ENCODE measurements at regions not wholly inside any gene's neighbourhood (a gene's known extent, or its start where the extent isn't known, plus 50 kb on each side); places are given as distances from the start of the nearest gene placed in this dataset.
"Not testable (repeated sequence)": the region's sequence is repeated elsewhere in the genome, so short reads cannot be mapped to it uniquely, and the experiment has no call there.

- H2AFZ ChIP-seq (ENCODE audit: low read length); DNase-seq (ENCODE audit: low read depth in 2 of 2); H3K27me3 ChIP-seq (ENCODE audit: control insufficient read depth, insufficient read depth, low read length); H3K4me2 ChIP-seq (ENCODE audit: extremely low read depth, insufficient read depth, low read length); H3K79me2 ChIP-seq (ENCODE audit: control insufficient read depth, insufficient read depth, low read length); H3K4me1 ChIP-seq (ENCODE audit: control insufficient read depth, extremely low read depth, insufficient read depth, low read length); H3K27ac ChIP-seq (ENCODE audit: insufficient read depth, low read length); H3K9me3 ChIP-seq (ENCODE audit: control insufficient read depth, insufficient read depth, low read depth, low read length); H3K36me3 ChIP-seq (ENCODE audit: control insufficient read depth, insufficient read depth, low read length); H4K20me1 ChIP-seq (ENCODE audit: control insufficient read depth, extremely low read depth, insufficient read depth, low read length); H3K9ac ChIP-seq (ENCODE audit: insufficient read depth, low read length): not testable (repeated sequence)
- H3K4me3 ChIP-seq (replicated peaks in 1 of 4; ENCODE audit: control extremely low read depth in 1 of 4, insufficient read depth in 1 of 4, low read depth in 3 of 4, low read length in 4 of 4) = peak overlapping the region in 1 of 4 experiments; percentile 49
Observed at GRCh38 chr7:65508581-65509367, 135.1 kb downstream of the ZNF92 start.

- no peak overlapping the region for H3K27ac ChIP-seq (ENCODE audit: insufficient read depth, low read length)
- no peaks in the 10 kb centered on the region for H4K20me1 ChIP-seq (ENCODE audit: control insufficient read depth, extremely low read depth, insufficient read depth, low read length)
- no peak for TF ChIP-seq CTCF (conservative IDR thresholded peaks at IDR 0.05 in 1 of 2, IDR thresholded peaks at IDR 0.05 in 1 of 2; ENCODE audit: low read depth in 1 of 2, low read length in 2 of 2)
- TF ChIP-seq EZH2 (IDR thresholded peaks at IDR 0.05; ENCODE audit: low read length, missing control alignments) = peak; percentile 98
- peak overlapping the region in 2 of 4 experiments; percentile 33 to 49 for H3K4me3 ChIP-seq (replicated peaks in 1 of 4; ENCODE audit: control extremely low read depth in 1 of 4, insufficient read depth in 1 of 4, low read depth in 3 of 4, low read length in 4 of 4)
- H3K4me2 ChIP-seq (ENCODE audit: extremely low read depth, insufficient read depth, low read length) = no peak overlapping the region
- peak in 1 of 2 donors; percentile 1 for DNase-seq (ENCODE audit: low read depth in 2 of 2)
- no peaks in the 10 kb centered on the region for H3K4me1 ChIP-seq (ENCODE audit: control insufficient read depth, extremely low read depth, insufficient read depth, low read length)
- H2AFZ ChIP-seq (ENCODE audit: low read length) = no peak overlapping the region
- H3K9ac ChIP-seq (ENCODE audit: insufficient read depth, low read length) = no peak overlapping the region
- no peaks in the 10 kb centered on the region for H3K9me3 ChIP-seq (ENCODE audit: control insufficient read depth, insufficient read depth, low read depth, low read length)
- no peaks in the 10 kb centered on the region for H3K27me3 ChIP-seq (ENCODE audit: control insufficient read depth, insufficient read depth, low read length)
- no peaks in the 10 kb centered on the region for H3K79me2 ChIP-seq (ENCODE audit: control insufficient read depth, insufficient read depth, low read length)
- H3K36me3 ChIP-seq (ENCODE audit: control insufficient read depth, insufficient read depth, low read length) = no peaks in the 10 kb centered on the region
Observed at GRCh38 chr7:65509368-65510186, 135.9 kb downstream of the ZNF92 start.

GRCh38 chr7:65510187-65510538 lies 136.5 kb downstream of the ZNF92 start:
- not testable (repeated sequence) for H3K4me1 ChIP-seq (ENCODE audit: control insufficient read depth, extremely low read depth, insufficient read depth, low read length); H3K79me2 ChIP-seq (ENCODE audit: control insufficient read depth, insufficient read depth, low read length); H2AFZ ChIP-seq (ENCODE audit: low read length); H3K9me3 ChIP-seq (ENCODE audit: control insufficient read depth, insufficient read depth, low read depth, low read length); H3K4me2 ChIP-seq (ENCODE audit: extremely low read depth, insufficient read depth, low read length); H4K20me1 ChIP-seq (ENCODE audit: control insufficient read depth, extremely low read depth, insufficient read depth, low read length); DNase-seq (ENCODE audit: low read depth in 2 of 2); H3K27ac ChIP-seq (ENCODE audit: insufficient read depth, low read length); H3K9ac ChIP-seq (ENCODE audit: insufficient read depth, low read length); H3K36me3 ChIP-seq (ENCODE audit: control insufficient read depth, insufficient read depth, low read length); H3K27me3 ChIP-seq (ENCODE audit: control insufficient read depth, insufficient read depth, low read length)
- peak; percentile 24 for TF ChIP-seq EZH2 (IDR thresholded peaks at IDR 0.05; ENCODE audit: low read length, missing control alignments)
- peak overlapping the region in 2 of 4 experiments; percentile 33 to 49 for H3K4me3 ChIP-seq (replicated peaks in 1 of 4; ENCODE audit: control extremely low read depth in 1 of 4, insufficient read depth in 1 of 4, low read depth in 3 of 4, low read length in 4 of 4)

GRCh38 chr7:65519751-65520150 lies 146.1 kb downstream of the ZNF92 start:
- not testable (repeated sequence) for H3K4me3 ChIP-seq (replicated peaks in 1 of 4; ENCODE audit: control extremely low read depth in 1 of 4, insufficient read depth in 1 of 4, low read depth in 3 of 4, low read length in 4 of 4); H3K4me2 ChIP-seq (ENCODE audit: extremely low read depth, insufficient read depth, low read length); H3K4me1 ChIP-seq (ENCODE audit: control insufficient read depth, extremely low read depth, insufficient read depth, low read length); H3K9ac ChIP-seq (ENCODE audit: insufficient read depth, low read length); H3K36me3 ChIP-seq (ENCODE audit: control insufficient read depth, insufficient read depth, low read length); H3K27me3 ChIP-seq (ENCODE audit: control insufficient read depth, insufficient read depth, low read length); DNase-seq (ENCODE audit: low read depth in 2 of 2); H3K79me2 ChIP-seq (ENCODE audit: control insufficient read depth, insufficient read depth, low read length); H3K9me3 ChIP-seq (ENCODE audit: control insufficient read depth, insufficient read depth, low read depth, low read length); H4K20me1 ChIP-seq (ENCODE audit: control insufficient read depth, extremely low read depth, insufficient read depth, low read length); H3K27ac ChIP-seq (ENCODE audit: insufficient read depth, low read length); H2AFZ ChIP-seq (ENCODE audit: low read length)

- H3K4me3 ChIP-seq (replicated peaks in 1 of 4; ENCODE audit: control extremely low read depth in 1 of 4, insufficient read depth in 1 of 4, low read depth in 3 of 4, low read length in 4 of 4); H3K79me2 ChIP-seq (ENCODE audit: control insufficient read depth, insufficient read depth, low read length); H4K20me1 ChIP-seq (ENCODE audit: control insufficient read depth, extremely low read depth, insufficient read depth, low read length); H2AFZ ChIP-seq (ENCODE audit: low read length); DNase-seq (ENCODE audit: low read depth in 2 of 2); H3K9ac ChIP-seq (ENCODE audit: insufficient read depth, low read length); H3K4me1 ChIP-seq (ENCODE audit: control insufficient read depth, extremely low read depth, insufficient read depth, low read length); H3K36me3 ChIP-seq (ENCODE audit: control insufficient read depth, insufficient read depth, low read length); H3K27me3 ChIP-seq (ENCODE audit: control insufficient read depth, insufficient read depth, low read length); H3K9me3 ChIP-seq (ENCODE audit: control insufficient read depth, insufficient read depth, low read depth, low read length); H3K27ac ChIP-seq (ENCODE audit: insufficient read depth, low read length); H3K4me2 ChIP-seq (ENCODE audit: extremely low read depth, insufficient read depth, low read length): not testable (repeated sequence)
Observed at GRCh38 chr7:65545465-65546161, 172.0 kb downstream of the ZNF92 start.

Data from fibroblast of lung (primary cell).